Stimulated activated CD4-positive, alpha-beta T cell treated with anti-CD3 and anti-CD28 coated beads, Interleukin-1b, Interleukin-23, amount 100 ng/mL, for 48 hours (primary cell): ENCODE measurements at regions not wholly inside any gene's neighbourhood (a gene's known extent, or its start where the extent isn't known, plus 50 kb on each side); places are given as distances from the start of the nearest gene placed in this dataset.

Source experiments
- DNase-seq: peaks from one replicate; pipeline ENCODE4 v3.0.0-alpha.2; 2020

GRCh38 chr15:99511866-99512661 lies 53.7 kb upstream of the MEF2A start:
- DNase-seq = no peak

- DNase-seq = no peak
These were observed 51.5 kb upstream of the MEF2A start for GRCh38 chr15:99514306-99514705.
